Activated CD4-positive, alpha-beta T cell treated with anti-CD3 and anti-CD28 coated beads, Interleukin-2, amount 50 U/mL, for 24 hours (primary cell): ENCODE measurements at regions not wholly inside any gene's neighbourhood (a gene's known extent, or its start where the extent isn't known, plus 50 kb on each side); places are given as distances from the start of the nearest gene placed in this dataset.

Source experiments
- DNase-seq, 2 donors: peaks; one replicate each; pipeline ENCODE4 v3.0.0-alpha.2; 2020; ENCODE audit warnings: low read depth in 1 of 2, low spot score in 1 of 2

DNA sequence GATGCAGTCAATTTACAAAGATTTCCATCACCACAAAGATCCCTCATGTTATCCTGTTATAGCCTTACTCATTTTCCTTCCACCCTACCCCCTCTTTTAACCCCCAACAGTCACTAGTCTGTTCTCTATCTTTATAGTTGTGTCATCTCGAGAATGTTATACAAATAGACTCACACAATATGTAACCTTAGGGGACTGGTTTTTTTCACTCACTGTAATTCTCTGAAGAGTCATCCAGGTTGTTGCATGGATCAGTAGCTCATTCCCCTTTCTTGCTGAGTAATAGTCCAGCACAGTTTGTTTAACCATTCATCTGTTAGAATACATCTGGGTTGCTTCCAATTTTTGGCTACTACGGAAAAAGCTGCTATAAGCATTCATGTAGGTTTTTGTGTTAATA is 121.1 kb upstream of the PDE1C start:
- DNase-seq: no peak

DNA sequence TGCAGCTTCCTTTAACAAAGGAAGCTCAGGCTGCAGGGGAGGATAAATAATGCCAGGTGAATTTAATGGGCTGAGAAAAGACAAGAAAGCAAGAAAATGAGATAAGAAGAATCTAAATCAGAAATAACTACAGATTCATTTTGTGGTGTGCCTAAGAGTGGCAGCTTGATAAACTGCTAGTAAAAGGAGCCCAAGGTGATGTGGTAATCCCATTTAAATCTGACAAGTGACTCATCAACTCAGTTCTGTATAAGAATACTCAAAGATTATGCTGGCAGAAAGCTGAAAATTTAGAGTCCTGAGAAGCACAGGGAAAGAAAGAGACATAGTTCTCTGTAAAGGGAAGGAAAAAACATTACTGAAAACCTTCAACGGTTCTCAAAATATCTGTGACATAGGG is 109.4 kb upstream of the PDE1C start:
- DNase-seq: no peak

DNA sequence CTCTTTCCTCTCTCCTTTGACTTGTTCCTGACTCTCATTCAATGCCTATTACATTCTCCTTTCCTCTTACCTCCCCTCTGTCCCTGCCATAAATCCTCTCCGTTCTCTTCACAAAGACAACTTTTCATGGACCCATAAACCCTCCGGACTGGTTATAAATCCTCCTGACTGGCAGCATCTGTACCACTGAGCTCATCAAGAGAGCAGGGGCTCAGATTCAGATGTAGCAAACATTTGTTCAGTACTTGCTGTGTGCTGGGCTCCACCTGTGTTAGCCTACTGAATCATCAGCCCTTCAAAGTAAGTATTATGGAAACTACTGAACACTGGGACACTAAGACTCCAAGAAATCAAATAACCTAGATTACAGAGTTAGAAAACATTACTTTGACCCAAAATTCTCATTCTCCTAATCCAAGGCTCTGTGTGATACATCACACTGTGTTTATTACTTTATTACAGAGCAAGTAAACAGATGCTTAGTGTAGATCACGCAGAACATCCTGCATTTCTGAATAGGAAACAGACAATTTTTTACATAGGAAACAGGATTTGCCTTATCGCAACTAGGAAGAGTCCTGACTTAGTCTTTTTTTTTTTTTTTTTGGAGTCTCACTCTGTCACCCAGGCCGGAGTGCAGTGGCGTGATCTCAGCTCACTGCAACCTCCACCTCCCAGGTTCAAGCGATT is 108.6 kb upstream of the PDE1C start:
- no peak for DNase-seq

DNA sequence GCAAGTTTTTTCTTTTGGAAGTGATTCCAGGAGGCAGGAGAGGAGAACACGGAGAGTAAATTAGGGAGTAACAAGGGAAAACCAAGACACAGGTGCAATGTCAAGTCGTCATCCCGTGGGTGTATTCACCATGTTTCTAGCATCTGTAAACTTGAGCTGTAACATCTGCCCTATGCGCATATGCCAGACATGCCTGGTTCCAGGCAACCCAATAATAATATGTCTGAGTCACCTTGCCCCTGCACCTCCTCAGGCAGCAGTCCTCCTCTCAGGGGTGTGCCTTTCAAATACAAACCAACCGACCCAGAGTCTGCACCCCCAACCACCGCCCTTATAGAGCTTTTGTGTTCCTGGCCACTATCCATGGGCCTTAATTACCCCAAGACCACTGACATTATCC is 107.0 kb upstream of the PDE1C start:
- no peak for DNase-seq

DNA sequence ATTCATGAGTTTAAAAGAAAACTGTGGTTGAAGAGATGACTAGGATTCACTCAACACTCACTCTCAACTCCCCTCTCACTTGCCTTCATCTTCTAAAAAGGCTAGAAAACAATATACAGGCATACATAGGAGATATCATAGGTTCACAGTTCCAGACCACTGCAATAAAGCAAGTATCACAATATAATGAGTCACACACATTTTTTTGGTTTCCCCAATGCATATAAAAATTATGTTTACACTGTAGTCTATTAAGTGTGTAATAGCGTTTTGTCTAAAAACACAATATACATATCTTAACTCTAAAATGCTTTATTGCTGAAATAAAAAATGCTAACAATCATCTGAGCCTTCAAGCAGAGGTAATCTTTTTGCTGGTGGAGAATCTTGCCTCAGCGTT is 104.9 kb upstream of the PDE1C start:
- no peak for DNase-seq

DNA sequence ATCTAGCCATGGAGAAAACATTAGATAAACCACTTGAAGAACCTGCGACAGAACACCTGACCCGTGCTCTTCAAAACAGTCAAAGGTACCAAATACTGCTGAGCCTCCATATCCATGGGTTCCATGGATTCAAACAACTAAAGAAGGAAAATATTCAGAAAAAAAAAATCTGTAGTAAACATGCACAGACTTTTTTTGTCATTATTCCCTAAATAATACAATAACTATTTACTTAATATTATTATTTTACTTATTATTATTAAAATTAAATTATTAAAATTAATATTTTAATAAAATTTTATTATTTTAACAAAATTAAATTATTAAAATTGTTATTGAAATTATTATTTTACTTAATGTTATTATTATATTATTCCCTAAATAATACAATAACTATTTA is 101.0 kb upstream of the PDE1C start:
- DNase-seq: no peak

DNA sequence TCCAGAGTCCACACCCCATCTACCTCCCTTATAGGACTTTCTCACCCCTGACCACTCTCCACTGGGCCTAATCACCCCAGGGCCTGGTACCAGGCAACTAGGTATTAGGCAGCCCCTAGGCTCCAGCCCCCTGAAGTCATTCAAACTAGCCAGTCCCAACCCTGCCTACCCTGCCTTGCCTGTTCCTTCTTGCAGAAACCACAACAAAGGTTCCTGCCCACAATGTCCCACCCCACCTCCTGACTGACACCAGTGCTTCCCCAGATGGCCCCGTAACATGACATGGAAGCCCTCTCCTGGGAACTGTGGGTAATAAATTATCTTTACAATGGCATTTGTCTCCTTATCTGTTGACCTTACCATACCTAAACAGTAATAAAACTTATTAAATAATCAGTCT is 100.6 kb upstream of the PDE1C start:
- DNase-seq: no peak

DNA sequence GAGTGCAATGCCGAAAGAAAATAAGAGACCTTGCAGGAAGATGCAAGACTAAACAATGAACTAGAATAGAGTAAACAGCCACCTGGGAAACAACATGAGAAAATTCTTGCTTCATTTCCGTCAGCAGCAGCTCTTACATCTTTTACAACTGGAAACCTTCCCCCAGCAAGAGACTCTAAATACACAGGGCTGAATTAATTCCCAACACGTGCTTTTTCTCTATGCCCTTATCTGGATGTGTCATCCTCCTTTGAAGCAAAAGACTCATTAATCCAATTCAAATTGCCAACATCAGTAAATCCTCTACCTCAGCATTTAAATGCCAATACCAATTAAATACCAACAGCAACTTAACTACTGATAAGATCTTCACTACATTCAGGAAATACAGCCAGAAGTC is 99.0 kb upstream of the PDE1C start:
- no peak for DNase-seq

DNA sequence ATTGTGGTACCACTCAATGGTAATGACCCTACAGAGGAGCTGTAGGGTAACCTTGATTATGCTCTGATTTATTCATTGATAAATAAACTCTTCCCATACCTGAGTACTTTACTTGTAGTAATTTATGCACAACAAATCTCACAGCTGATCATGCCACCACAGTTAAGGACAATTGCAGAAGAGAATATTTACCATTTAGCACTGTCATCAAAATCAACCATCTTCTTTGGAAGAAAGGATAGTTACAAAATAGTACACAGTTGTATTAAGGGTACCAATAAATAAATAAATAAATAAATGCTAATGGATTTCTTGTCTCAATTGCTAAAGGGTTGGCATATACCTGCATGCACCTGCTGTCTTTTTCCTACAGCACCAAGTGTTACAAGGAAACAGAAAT is 97.6 kb upstream of the PDE1C start:
- no peak for DNase-seq

DNA sequence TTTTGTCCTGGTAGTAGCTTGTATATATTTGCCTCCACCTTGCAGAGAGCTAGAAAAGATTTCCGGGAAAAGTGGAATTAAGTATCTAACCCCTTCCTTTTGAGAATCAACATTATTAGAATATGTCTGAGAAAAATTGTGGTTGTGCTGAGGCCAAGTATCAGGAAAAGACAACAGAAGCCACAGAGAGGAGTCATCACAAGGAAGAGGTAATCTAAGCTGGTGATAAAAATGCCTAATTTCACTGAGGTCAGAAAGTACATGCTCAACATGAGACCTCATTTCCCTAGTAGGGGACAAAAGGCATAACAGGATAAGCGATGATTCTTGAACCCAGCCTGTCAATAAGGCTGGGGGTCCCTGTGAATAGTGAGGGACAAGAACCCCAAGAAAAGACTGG is 97.0 kb upstream of the PDE1C start:
- no peak for DNase-seq

DNA sequence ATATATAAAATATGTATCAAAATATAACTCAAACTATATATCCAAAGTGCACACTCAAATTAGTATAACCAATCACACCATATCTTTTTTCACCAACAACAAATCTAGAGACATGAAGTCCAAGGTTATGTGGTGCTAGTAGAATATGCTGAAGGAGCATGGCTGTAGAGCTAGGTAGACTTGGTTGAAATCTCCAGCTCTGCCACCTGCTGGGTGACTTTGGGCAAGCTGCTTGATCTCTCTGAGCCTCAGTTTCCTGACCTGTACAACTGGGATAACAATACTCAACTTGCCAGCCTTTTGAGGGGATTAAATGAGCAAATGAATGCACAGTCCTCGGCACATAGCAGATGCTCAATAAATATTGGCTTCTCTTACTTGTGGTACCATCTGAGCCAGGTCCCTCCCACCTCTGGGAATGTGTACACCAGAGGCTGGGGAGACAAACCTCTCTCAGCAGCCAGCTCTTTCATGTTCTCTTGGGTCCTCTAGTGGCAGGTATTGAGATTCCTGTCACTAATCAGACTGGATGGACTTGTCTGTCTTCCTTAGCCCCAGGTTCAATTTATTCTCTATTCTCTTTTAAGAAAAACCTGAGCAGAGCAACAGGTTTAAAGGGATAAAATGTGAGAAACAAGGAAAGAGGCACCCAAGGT is 94.3 kb upstream of the PDE1C start:
- no peak for DNase-seq

DNA sequence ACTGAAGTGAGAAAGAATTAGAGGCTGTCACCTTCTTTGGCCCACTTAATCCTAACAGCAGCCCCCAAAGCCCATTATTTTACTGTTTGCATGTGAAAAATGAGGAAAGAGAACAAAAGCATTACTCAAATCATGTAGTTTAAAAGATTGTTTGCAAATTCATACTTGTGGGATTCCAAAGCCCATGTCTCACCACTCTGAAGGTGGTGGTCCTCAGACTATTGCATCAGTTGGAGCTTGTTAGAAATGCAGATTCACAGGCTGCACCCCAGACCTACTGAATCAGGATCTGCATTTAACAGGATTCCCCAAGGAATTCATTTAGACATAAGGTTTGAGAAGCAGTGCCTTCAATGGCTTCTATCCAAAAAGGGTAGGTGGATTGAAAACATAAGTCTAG is 93.7 kb upstream of the PDE1C start:
- no peak for DNase-seq

DNA sequence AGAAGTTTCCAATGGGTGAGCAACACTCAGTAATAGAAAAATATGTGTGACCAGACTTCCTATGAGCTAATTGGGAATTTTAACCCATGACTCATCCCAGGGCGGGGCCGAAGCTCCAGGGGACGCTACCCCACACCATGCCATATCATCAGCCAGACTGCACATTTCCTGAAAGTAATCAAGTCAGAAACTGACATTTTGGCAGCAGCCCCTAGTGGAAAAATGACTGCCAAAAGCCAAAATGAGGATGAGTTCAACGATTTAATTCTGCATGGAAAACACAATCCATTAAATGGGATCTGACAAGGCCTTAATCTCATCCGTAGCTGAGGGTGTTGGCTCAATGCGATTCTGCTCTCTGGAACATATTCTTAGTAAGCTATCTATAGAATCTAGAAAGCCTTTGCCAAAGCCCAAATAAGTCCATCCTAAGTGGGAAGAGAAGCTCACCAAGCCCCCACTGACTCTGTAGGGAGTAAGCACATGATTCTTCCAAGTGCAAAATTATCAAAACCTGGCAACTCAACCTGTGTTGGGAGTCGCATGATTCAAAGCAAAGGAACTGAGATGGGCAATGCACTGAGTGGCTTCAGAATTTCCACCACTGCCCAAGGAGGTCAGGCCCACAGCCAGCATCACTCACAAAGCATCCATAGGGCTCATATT is 93.1 kb upstream of the PDE1C start:
- no peak for DNase-seq

DNA sequence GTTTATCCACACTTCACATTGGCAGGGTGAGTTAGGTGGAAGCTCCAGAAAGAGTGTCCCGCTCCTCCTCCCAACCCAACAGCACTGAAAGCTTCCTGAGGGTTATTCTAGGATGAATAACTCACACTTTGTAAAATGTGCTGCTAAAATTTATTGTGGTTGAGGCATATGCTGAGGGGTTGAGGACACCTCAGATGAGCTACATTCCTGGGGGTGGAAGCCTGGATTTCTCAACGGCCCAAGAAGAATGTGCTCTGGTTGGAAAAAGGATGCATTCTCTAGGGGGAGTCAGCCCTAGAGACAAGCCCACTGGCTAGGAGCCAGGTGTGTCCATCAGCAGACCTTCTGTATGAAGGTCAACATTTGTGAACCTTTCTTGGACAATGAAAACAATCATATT is 91.5 kb upstream of the PDE1C start:
- no peak for DNase-seq

DNA sequence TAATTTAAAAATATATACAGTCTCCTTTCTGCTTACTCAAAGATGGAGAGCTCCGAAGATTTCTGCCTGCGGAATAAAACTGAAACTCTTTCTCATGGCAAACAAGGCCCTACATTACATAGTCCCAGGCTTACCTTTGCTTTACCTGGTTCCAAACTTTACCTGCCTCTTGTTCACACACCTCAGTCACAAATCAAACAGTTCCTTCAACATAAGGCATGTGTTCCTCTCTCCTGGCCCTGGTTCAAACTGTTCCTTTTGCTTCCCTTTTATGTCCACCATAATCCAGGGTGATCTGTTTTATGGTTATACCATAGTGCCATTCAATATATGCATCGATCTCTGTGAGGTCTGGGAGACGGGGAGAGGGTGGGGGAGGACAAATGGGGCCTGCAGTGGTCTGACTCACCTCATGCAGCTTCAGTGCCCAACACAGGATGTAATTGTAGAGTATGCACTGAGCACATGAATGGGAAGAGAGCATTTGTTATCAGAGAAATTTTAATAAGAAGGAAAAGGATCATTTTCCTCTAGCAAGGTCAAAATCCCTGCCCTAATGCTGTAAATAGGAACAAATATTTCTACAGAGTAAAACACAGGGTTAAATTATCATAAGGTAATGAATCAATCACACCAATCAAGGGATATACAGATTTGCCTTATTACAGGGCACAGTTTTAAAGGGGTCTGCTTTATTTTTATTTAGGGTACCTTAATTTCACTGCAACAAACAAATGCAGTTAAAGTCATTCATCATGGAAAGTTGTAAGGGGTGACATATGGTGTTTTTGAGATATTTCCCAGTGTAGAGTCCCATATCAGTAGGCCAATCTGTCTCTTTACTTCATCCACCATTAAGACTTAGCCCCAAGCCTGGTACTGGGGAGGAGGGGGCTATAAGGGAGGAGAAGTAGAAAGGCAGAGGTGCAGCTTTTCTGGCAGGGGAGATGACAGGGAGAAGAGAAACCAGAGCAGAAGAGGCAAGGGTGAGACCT is 88.8 kb upstream of the PDE1C start:
- DNase-seq: no peak

DNA sequence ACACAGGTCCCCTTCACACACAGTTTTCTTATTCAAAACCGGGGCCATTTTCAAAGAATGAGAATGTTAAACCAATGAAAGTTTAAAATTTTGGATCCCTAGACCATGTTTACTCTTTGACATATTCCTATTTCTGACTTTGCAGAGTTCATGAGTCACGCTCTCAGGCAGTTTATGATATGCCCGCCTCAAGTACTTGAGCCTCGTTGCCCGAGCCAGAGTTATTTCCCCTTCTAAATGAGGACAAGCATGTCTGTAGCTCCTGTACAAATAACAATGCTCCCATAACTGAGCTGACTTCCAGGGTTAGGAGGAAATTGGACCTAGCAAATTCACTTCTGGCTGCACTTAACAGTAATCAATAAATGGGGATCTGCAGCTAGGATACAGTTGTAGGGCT is 87.9 kb upstream of the PDE1C start:
- DNase-seq: no peak

DNA sequence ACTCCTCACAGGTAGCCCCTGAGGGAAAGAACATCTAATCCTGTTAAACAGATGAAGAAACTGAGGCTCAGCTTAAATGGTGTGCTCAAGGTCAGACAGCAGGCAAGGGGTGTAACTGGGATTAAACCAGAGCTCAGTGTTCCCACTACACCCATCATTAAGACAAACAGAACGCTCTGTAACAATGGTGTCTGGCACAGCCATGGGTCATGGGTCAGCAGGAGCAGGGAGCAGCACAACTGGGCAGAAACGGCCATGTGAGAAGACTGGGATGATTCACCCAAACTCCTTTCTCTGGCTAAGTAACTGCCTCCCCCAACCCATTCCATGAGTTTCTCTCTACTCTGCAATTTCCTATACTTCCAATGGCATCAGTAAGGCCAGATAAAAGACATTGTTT is 85.5 kb upstream of the PDE1C start:
- no peak for DNase-seq

DNA sequence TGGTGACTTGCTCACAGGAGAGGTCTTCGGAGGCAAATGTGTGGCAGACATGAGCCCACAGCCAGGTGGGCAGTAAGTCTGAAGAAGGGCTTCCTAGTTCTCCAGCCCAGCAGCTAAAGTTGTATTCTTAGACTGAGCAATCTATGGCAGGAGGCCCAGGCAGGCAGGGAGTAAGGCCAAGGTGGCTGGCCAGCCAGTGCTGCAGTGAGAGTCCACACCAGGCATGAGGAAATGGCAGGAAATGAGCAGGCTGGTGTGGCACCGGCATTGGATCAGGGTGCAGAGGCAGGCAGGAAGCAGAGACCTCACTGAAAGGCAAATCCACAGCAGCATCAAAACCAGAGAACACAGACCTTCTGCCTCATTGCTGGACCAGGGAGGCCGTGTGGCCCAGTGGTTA is 84.6 kb upstream of the PDE1C start:
- DNase-seq: no peak

DNA sequence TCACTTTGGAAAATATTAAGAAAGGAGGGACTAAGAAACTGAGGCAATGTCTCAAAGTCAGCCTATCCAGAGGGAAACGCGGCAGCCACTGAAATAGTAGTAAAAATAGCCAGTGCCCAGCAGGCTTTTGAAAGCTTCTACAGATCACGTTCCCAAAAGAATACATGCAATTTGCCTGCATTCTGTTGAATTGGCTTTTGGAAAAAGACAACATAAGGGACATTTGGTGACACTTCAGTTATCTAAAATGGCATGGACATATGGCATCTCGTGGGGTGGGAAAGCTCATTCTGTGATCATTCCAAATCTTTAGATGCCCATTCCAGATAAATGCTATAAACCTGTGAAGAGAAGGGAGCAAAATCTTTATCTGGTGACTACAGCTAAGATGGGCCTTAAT is 82.8 kb upstream of the PDE1C start:
- DNase-seq: no peak

DNA sequence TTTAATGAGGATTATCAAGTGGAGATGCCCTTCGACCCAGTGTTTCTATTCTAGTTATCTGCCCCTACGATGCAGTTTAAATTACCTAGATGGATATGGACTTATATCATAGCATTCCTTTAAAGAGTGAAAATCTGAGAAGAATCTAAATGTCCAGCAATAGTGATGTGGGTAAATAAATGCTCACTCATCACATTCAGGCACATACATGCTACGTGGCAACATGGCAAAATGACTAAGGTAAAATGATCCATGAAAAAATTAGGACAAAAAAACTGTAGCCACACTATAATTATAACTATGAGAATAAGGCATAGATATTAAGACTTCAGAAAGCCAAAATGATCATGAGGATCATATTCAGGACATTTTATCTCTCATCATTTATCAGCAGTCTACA is 82.4 kb upstream of the PDE1C start:
- DNase-seq: no peak

DNA sequence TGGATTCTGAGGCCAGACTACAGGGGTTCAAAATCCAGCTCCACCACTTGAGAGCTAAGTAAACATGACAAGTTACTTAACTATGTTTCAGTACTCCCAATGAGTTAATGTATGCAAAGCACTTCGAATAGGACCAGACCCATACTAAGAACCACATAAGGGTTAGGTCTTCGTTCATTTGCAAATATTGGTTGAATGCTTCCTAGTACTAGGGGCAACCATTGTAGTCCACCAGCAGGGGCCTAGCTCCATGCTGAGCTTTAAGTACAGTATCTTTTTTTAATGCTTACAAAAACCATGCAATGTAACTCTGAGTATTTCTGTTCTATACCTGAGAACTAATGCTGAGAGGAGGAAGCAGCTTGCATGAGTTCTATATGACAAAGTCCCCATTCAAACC is 80.4 kb upstream of the PDE1C start:
- DNase-seq: no peak

DNA sequence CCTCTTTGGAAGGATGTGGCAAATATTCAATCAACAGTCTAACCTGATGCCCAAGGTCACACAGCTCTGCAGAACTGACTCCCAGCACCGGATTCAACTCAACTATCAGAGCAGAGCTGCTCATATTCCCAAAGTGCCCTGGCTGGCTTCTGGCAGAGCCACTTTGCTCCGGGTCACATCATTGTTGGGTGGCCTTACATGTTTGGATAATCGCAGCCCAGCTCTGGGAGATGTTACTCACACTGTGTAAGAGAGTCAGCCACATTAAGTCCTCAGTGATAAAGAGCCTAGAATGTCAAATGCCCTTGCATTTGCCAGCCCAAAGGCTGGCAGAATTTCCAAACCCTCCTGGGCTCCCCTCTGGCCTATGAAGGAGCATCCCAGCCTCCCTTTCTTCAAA is 79.8 kb upstream of the PDE1C start:
- DNase-seq: no peak
